ENCODE measurements at regions not wholly inside any gene's neighbourhood (a gene's known extent, or its start where the extent isn't known, plus 50 kb on each side); places are given as distances from the start of the nearest gene placed in this dataset.

- Histone ChIP-seq H3K27me3 (replicated peaks) (no peaks in the 10 kb centered on the region), H3K4me1 (replicated peaks) (peaks cover 25% of the 10 kb centered on the region), H3K27ac (no peak overlapping the region), H3K9me3 (replicated peaks) (no peaks in the 10 kb centered on the region), H3K36me3 (no peaks in the 10 kb centered on the region), H3K4me3 (no peak overlapping the region)
- DNase-seq (ENCODE audit: low read depth in 1 of 2, low spot score in 2 of 2) = no peak
Observed at GRCh38 chr11:71304045-71304444, 51.7 kb upstream of the SHANK2 start.

GRCh38 chr11:71302911-71303310, 50.5 kb upstream of the SHANK2 start:
- no peak for DNase-seq (ENCODE audit: low read depth in 1 of 2, low spot score in 2 of 2)
- H3K27ac ChIP-seq = no peak overlapping the region

GRCh38 chr11:71302534-71302909, 50.1 kb upstream of the SHANK2 start:
- no peak overlapping the region for H3K4me3 ChIP-seq
- H3K36me3 ChIP-seq = no peaks in the 10 kb centered on the region
- H3K9me3 ChIP-seq (replicated peaks) = no peaks in the 10 kb centered on the region
- DNase-seq (ENCODE audit: low read depth in 1 of 2, low spot score in 2 of 2) = no peak
- H3K27ac ChIP-seq = no peak overlapping the region
- H3K4me1 ChIP-seq (replicated peaks) = peaks cover 39% of the 10 kb centered on the region
- no peaks in the 10 kb centered on the region for H3K27me3 ChIP-seq (replicated peaks)

More at GRCh38 chr11:71302911-71303310, 50.5 kb upstream of the SHANK2 start:
- peaks cover 36% of the 10 kb centered on the region for H3K4me1 ChIP-seq (replicated peaks)
- no peaks in the 10 kb centered on the region for H3K27me3 ChIP-seq (replicated peaks)
- H3K4me3 ChIP-seq = no peak overlapping the region
- H3K9me3 ChIP-seq (replicated peaks) = no peaks in the 10 kb centered on the region
- H3K36me3 ChIP-seq = no peaks in the 10 kb centered on the region
